ENCODE measurements at regions not wholly inside any gene's neighbourhood (a gene's known extent, or its start where the extent isn't known, plus 50 kb on each side); places are given as distances from the start of the nearest gene placed in this dataset.
"Not testable (repeated sequence)": the region's sequence is repeated elsewhere in the genome, so short reads cannot be mapped to it uniquely, and the experiment has no call there.

- WGBS: 50% methylated on average over 2 of the region's 2 CpGs
- Histone ChIP-seq H3K36me3 (ENCODE audit: insufficient read depth) (no peaks in the 10 kb centered on the region), H3K4me1 (ENCODE audit: insufficient read depth) (no peaks in the 10 kb centered on the region), H3K27ac (ENCODE audit: low read depth) (no peak overlapping the region), H3K4me3 (ENCODE audit: low read depth, low read length) (no peak overlapping the region)
- DNase-seq (ENCODE audit: extremely low spot score): no peak
Measured at GRCh38 chr1:224061436-224061835, 52.5 kb upstream of the FBXO28 start.

- no peak for DNase-seq (ENCODE audit: extremely low spot score)
- WGBS: 62% methylated on average over 6 of the region's 6 CpGs
- Histone ChIP-seq H3K27ac (ENCODE audit: low read depth) (no peak overlapping the region), H3K36me3 (ENCODE audit: insufficient read depth) (no peaks in the 10 kb centered on the region), H3K4me3 (ENCODE audit: low read depth, low read length) (no peak overlapping the region), H3K4me1 (ENCODE audit: insufficient read depth) (no peaks in the 10 kb centered on the region)
Measured at GRCh38 chr1:224059897-224060427, 53.9 kb upstream of the FBXO28 start.

GRCh38 chr1:224058303-224058702 is 55.6 kb upstream of the FBXO28 start:
- 93% methylated on average over 5 of the region's 5 CpGs for WGBS
- no peak for DNase-seq (ENCODE audit: extremely low spot score)

GRCh38 chr1:224057461-224058199 is 56.3 kb upstream of the FBXO28 start:
- DNase-seq (ENCODE audit: extremely low spot score): no peak
- WGBS: 84% methylated on average over 7 of the region's 7 CpGs
- H3K36me3 ChIP-seq (ENCODE audit: insufficient read depth): no peaks in the 10 kb centered on the region
- no peak overlapping the region for H3K27ac ChIP-seq (ENCODE audit: low read depth)
- H3K4me3 ChIP-seq (ENCODE audit: low read depth, low read length): no peak overlapping the region
- no peaks in the 10 kb centered on the region for H3K4me1 ChIP-seq (ENCODE audit: insufficient read depth)

More at GRCh38 chr1:224058303-224058702, 55.6 kb upstream of the FBXO28 start:
- Histone ChIP-seq H3K27ac (ENCODE audit: low read depth) (no peak overlapping the region), H3K4me1 (ENCODE audit: insufficient read depth) (no peaks in the 10 kb centered on the region), H3K4me3 (ENCODE audit: low read depth, low read length) (no peak overlapping the region), H3K36me3 (ENCODE audit: insufficient read depth) (no peaks in the 10 kb centered on the region)

GRCh38 chr1:224054611-224055010 is 59.3 kb upstream of the FBXO28 start:
- DNase-seq (ENCODE audit: extremely low spot score): no peak
- H3K4me1 ChIP-seq (ENCODE audit: insufficient read depth): no peaks in the 10 kb centered on the region
- H3K27ac ChIP-seq (ENCODE audit: low read depth): no peak overlapping the region
- no peaks in the 10 kb centered on the region for H3K36me3 ChIP-seq (ENCODE audit: insufficient read depth)
- H3K4me3 ChIP-seq (ENCODE audit: low read depth, low read length): no peak overlapping the region
- 61% methylated on average over 3 of the region's 3 CpGs for WGBS

GRCh38 chr1:224054012-224054411 is 59.9 kb upstream of the FBXO28 start:
- Histone ChIP-seq H3K36me3 (ENCODE audit: insufficient read depth) (no peaks in the 10 kb centered on the region), H3K4me1 (ENCODE audit: insufficient read depth) (no peaks in the 10 kb centered on the region), H3K27ac (ENCODE audit: low read depth) (no peak overlapping the region), H3K4me3 (ENCODE audit: low read depth, low read length) (no peak overlapping the region)
- no peak for DNase-seq (ENCODE audit: extremely low spot score)
- WGBS: 50% methylated on average over 2 of the region's 2 CpGs

GRCh38 chr1:224053456-224053855 is 60.5 kb upstream of the FBXO28 start:
- DNase-seq (ENCODE audit: extremely low spot score): no peak
- no peaks in the 10 kb centered on the region for H3K4me1 ChIP-seq (ENCODE audit: insufficient read depth)
- H3K4me3 ChIP-seq (ENCODE audit: low read depth, low read length): no peak overlapping the region
- no peaks in the 10 kb centered on the region for H3K36me3 ChIP-seq (ENCODE audit: insufficient read depth)
- WGBS: 63% methylated on average over 5 of the region's 5 CpGs
- H3K27ac ChIP-seq (ENCODE audit: low read depth): no peak overlapping the region

- DNase-seq (ENCODE audit: extremely low spot score): no peak
- H3K4me3 ChIP-seq (ENCODE audit: low read depth, low read length): no peak overlapping the region
- no peaks in the 10 kb centered on the region for H3K4me1 ChIP-seq (ENCODE audit: insufficient read depth)
- no peak overlapping the region for H3K27ac ChIP-seq (ENCODE audit: low read depth)
- H3K36me3 ChIP-seq (ENCODE audit: insufficient read depth): no peaks in the 10 kb centered on the region
- 67% methylated on average over 3 of the region's 3 CpGs for WGBS
Measured at GRCh38 chr1:224052772-224053171, 61.1 kb upstream of the FBXO28 start.

- WGBS: 87% methylated on average over 5 of the region's 5 CpGs
- DNase-seq (ENCODE audit: extremely low spot score); H3K27ac ChIP-seq (ENCODE audit: low read depth); H3K36me3 ChIP-seq (ENCODE audit: insufficient read depth); H3K4me1 ChIP-seq (ENCODE audit: insufficient read depth); H3K4me3 ChIP-seq (ENCODE audit: low read depth, low read length): not testable (repeated sequence)
Measured at GRCh38 chr1:224051782-224052181, 62.1 kb upstream of the FBXO28 start.

GRCh38 chr1:224051086-224051406 is 62.9 kb upstream of the FBXO28 start:
- Histone ChIP-seq H3K36me3 (ENCODE audit: insufficient read depth) (no peaks in the 10 kb centered on the region), H3K4me3 (ENCODE audit: low read depth, low read length) (no peak overlapping the region)

GRCh38 chr1:224047538-224047937 is 66.4 kb upstream of the FBXO28 start:
- Histone ChIP-seq H3K4me3 (ENCODE audit: low read depth, low read length) (no peak overlapping the region), H3K36me3 (ENCODE audit: insufficient read depth) (no peaks in the 10 kb centered on the region), H3K27ac (ENCODE audit: low read depth) (no peak overlapping the region), H3K4me1 (ENCODE audit: insufficient read depth) (no peaks in the 10 kb centered on the region)
- DNase-seq (ENCODE audit: extremely low spot score): no peak
- 81% methylated on average over 2 of the region's 2 CpGs for WGBS

More at GRCh38 chr1:224051086-224051406, 62.9 kb upstream of the FBXO28 start:
- Histone ChIP-seq H3K4me1 (ENCODE audit: insufficient read depth) (no peaks in the 10 kb centered on the region), H3K27ac (ENCODE audit: low read depth) (no peak overlapping the region)
- no peak for DNase-seq (ENCODE audit: extremely low spot score)

- H3K27ac ChIP-seq (ENCODE audit: low read depth): no peak overlapping the region
- 69% methylated on average over 7 of the region's 7 CpGs for WGBS
- H3K36me3 ChIP-seq (ENCODE audit: insufficient read depth): no peaks in the 10 kb centered on the region
- no peaks in the 10 kb centered on the region for H3K4me1 ChIP-seq (ENCODE audit: insufficient read depth)
- DNase-seq (ENCODE audit: extremely low spot score): no peak
- no peak overlapping the region for H3K4me3 ChIP-seq (ENCODE audit: low read depth, low read length)
Measured at GRCh38 chr1:224045556-224045955, 68.4 kb upstream of the FBXO28 start.

- WGBS: 85% methylated on average over 4 of the region's 4 CpGs
Measured at GRCh38 chr1:224044420-224044819, 69.5 kb upstream of the FBXO28 start.

GRCh38 chr1:224042557-224043118 is 71.3 kb upstream of the FBXO28 start:
- DNase-seq (ENCODE audit: extremely low spot score): no peak
- Histone ChIP-seq H3K36me3 (ENCODE audit: insufficient read depth) (no peaks in the 10 kb centered on the region), H3K4me3 (ENCODE audit: low read depth, low read length) (no peak overlapping the region), H3K27ac (ENCODE audit: low read depth) (no peak overlapping the region), H3K4me1 (ENCODE audit: insufficient read depth) (no peaks in the 10 kb centered on the region)
- WGBS: 31% methylated on average over 4 of the region's 4 CpGs

More at GRCh38 chr1:224044420-224044819, 69.5 kb upstream of the FBXO28 start:
- H3K36me3 ChIP-seq (ENCODE audit: insufficient read depth): no peaks in the 10 kb centered on the region
- H3K27ac ChIP-seq (ENCODE audit: low read depth): no peak overlapping the region
- no peak for DNase-seq (ENCODE audit: extremely low spot score)
- H3K4me1 ChIP-seq (ENCODE audit: insufficient read depth): no peaks in the 10 kb centered on the region
- H3K4me3 ChIP-seq (ENCODE audit: low read depth, low read length): no peak overlapping the region

Measured in urinary bladder (tissue), 3 donors.